Astrocyte of the spinal cord (primary cell): ENCODE measurements at regions not wholly inside any gene's neighbourhood (a gene's known extent, or its start where the extent isn't known, plus 50 kb on each side); places are given as distances from the start of the nearest gene placed in this dataset.
"Not testable (repeated sequence)": the region's sequence is repeated elsewhere in the genome, so short reads cannot be mapped to it uniquely, and the experiment has no call there.

Source experiments
- DNase-seq: peaks from one replicate; pipeline ENCODE4 v3.0.0; 2011; ENCODE audit warnings: low read depth, low spot score
- H3K4me3 ChIP-seq: 2 replicates; pipeline ENCODE4 v1.5.1; 2011; ENCODE audit warnings: low read depth, mild to moderate bottlenecking, low read length, moderate library complexity
- in situ Hi-C: cut with HindIII; loops from 2 replicates; pipeline ENCODE4 v1.10.0; 2017; ENCODE audit warnings: low sequenced_read_pairs
- TF ChIP-seq, protein P1 (sequence below): IDR thresholded peaks from 2 replicates; pipeline ENCODE4 v1.5.1; 2012; ENCODE audit warnings: low read depth, mild to moderate bottlenecking, low read length, inconsistent platforms

DNA sequence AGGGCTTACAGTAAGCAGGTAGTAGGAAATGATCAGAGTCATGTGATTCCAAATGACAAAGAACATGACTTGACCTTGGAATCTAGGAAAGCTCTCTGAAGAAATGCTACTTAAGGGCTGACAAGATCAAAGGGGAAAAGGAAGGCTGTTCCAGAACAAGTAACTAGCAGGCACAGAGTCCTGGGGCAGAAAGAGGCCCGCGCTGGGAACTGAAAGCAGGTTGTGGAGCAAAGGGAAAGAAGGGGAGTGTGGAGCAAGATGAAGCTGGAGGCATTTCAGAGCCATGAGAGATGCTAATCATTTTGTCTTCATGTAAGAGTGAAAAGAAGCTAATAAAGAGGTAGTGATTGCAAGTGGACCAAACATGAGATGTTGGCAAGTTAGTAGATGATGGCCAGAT, 397.5 kb downstream of the DTWD2 start:
- TF ChIP-seq, protein P1, sequence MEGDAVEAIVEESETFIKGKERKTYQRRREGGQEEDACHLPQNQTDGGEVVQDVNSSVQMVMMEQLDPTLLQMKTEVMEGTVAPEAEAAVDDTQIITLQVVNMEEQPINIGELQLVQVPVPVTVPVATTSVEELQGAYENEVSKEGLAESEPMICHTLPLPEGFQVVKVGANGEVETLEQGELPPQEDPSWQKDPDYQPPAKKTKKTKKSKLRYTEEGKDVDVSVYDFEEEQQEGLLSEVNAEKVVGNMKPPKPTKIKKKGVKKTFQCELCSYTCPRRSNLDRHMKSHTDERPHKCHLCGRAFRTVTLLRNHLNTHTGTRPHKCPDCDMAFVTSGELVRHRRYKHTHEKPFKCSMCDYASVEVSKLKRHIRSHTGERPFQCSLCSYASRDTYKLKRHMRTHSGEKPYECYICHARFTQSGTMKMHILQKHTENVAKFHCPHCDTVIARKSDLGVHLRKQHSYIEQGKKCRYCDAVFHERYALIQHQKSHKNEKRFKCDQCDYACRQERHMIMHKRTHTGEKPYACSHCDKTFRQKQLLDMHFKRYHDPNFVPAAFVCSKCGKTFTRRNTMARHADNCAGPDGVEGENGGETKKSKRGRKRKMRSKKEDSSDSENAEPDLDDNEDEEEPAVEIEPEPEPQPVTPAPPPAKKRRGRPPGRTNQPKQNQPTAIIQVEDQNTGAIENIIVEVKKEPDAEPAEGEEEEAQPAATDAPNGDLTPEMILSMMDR: no peak
- H3K4me3 ChIP-seq: no peak overlapping the region
- in situ Hi-C loops: no loop called here
- DNase-seq: no peak

DNA sequence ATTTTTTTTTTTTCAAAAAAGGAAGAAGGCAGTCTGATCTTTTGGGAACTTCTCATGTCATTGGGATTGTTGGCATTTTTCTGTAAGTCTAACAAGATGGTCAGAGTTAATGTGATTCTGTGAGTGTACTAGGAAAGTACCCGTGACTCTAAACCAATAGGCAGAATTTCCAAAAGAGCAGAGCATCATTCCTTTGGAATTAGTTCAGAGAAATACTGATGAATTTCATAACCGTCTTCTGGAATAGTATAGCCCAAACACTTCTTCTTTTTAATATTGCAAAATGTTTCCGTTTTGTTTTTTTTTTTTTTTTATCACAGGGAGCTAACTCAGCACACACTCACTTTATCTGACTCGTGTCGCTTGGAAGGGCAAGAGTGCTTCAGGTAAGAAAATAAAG, 407.4 kb downstream of the DTWD2 start:
- in situ Hi-C loops: no loop called here

DNA sequence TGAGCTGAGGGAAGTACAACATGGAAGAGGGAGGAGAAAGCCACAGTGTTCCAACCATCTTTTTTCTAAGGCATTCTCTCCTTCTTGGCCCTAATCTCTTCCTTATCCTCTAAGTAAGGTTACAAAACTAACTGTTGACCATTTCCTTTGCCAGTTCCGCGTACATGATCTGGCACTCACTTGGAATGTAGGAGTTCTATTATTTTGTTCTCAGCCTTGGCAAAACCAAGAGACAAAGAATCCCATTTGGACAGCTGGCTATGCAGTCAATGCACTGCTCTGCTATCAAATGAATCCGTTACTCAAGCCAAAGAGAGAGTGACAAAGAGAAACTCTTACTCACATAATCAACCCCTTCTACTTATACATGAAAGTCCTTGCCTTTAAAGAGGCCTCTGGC, 410.3 kb downstream of the DTWD2 start:
- TF ChIP-seq, protein P1: no peak
- no peak for DNase-seq
- H3K4me3 ChIP-seq: no peak overlapping the region
- in situ Hi-C loops: no loop called here

More for the DNA sequence above, 407.4 kb downstream of the DTWD2 start:
- TF ChIP-seq, protein P1: no peak
- DNase-seq: no peak
- H3K4me3 ChIP-seq: no peak overlapping the region

GRCh38 chr5:118577621-118578020, 410.7 kb downstream of the DTWD2 start:
- no peak overlapping the region for H3K4me3 ChIP-seq
- TF ChIP-seq, protein P1: no peak
- no peak for DNase-seq
- in situ Hi-C loops: no loop called here

DNA sequence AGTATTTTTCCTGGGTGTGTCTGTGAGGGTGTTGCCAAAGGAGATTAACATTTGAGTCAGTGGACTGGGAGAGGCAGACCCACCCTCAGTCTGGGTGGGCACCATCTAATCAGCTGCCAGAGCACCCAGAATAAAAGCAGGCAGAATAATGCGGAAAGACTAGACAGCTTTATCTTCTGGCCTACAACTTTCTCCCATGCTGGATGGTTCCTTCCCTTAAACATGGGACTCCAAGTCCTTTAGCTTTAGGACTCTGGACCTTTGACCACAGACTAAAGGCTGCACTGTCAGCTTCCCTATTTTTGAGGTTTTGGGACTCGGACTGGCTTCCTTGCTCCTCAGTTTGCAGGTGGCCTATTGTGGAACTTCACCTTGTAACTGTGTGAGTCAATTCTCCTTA, 418.1 kb downstream of the DTWD2 start:
- in situ Hi-C loops, DNase-seq: not testable (repeated sequence)

GRCh38 chr5:118569596-118569995, 418.8 kb downstream of the DTWD2 start:
- in situ Hi-C loops, H3K4me3 ChIP-seq, DNase-seq: not testable (repeated sequence)

More for the DNA sequence above, 418.1 kb downstream of the DTWD2 start:
- H3K4me3 ChIP-seq: not testable (repeated sequence)

DNA sequence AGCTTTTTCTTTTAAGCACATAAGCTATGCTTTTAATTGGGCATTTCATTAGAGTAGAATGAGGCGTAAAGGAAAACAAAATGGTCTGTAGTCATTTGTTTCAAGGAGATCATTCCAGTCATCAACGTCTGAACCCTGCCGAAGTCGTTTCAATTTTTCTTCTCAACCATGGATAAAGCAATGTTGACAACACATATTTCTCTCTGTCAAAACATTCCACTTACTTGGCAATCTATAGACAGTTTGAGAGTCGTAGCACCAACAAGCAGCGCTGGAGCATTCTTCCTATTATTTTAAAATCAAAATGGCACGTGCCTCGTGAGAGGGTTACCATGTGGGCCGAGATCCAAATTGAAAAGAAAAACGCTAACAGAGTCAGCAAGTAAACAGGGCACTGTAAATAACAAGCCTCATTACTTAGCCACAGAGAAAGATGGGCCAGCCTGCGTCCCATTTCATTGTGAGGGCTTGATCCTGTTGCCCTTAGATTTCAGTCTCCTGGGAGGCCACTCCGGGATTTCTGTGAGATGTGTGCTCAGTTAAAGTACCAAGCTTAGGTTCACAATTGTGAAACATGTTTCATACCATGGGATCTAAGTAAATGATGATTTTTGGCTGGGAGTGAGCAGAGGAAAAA, 422.9 kb downstream of the DTWD2 start:
- TF ChIP-seq, protein P1: no peak
- in situ Hi-C loops: no loop called here
- H3K4me3 ChIP-seq: no peak overlapping the region
- DNase-seq: no peak

DNA sequence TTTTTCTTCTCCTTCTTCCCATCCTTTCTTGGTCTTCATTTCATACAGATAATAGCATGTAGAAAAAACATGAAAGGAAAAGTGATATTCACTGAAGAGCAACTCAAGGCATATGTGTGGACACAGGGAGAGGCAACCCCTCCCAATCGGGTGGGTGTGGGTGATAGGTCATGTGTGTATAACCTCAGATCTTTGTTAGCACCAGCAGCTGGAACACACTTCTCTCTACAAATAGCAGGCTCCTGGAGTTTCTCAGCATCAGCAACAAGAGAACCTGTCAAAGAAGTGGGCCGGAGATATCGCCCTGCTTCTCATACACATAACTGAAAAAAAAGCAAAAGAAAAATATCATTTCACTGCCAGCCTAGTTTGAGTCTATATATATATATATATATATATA, 426.4 kb downstream of the DTWD2 start:
- no peak for DNase-seq
- TF ChIP-seq, protein P1: no peak
- in situ Hi-C loops: no loop called here
- no peak overlapping the region for H3K4me3 ChIP-seq
